ENCODE measurements at regions not wholly inside any gene's neighbourhood (a gene's known extent, or its start where the extent isn't known, plus 50 kb on each side); places are given as distances from the start of the nearest gene placed in this dataset.
"Not testable (repeated sequence)": the region's sequence is repeated elsewhere in the genome, so short reads cannot be mapped to it uniquely, and the experiment has no call there.

GRCh38 chr6:102732898-102733297, 1339.4 kb downstream of the GRIK2 start:
- ChIA-PET POLR2A (no interaction called here), CTCF (no interaction called here)
- no peak for DNase-seq (ENCODE audit: extremely low spot score)
- no peak for TF ChIP-seq SP1 (IDR thresholded peaks at IDR 0.05)
- TF ChIP-seq ZNF384 (IDR thresholded peaks at IDR 0.05): no peak
- TF ChIP-seq ARNT (IDR thresholded peaks at IDR 0.05): no peak
- TF ChIP-seq PKNOX1 (IDR thresholded peaks at IDR 0.05): 0 out of 2 replicates have a peak, but pooled peaks have one; percentile 5
- TF ChIP-seq FOXK2 (IDR thresholded peaks at IDR 0.05): no peak
- no peak for TF ChIP-seq CTBP1 (IDR thresholded peaks at IDR 0.05; ENCODE audit: borderline replicate concordance)

GRCh38 chr6:102722086-102722485, 1328.6 kb downstream of the GRIK2 start:
- POLR2A ChIA-PET; CTCF ChIA-PET; DNase-seq (ENCODE audit: extremely low spot score): not testable (repeated sequence)

- no peak for DNase-seq (ENCODE audit: extremely low spot score)
- no peak for TF ChIP-seq FOXK2 (IDR thresholded peaks at IDR 0.05)
- ChIA-PET CTCF (interaction anchor here (0.7 kb wide), 1 partner anchor 74 kb away, joined by 3 read pairs; no protein-coding TSS in a partner anchor), POLR2A (no interaction called here)
Measured at GRCh38 chr6:102717737-102718456, 1324.4 kb downstream of the GRIK2 start.

GRCh38 chr6:102717252-102717651, 1323.7 kb downstream of the GRIK2 start:
- no peak for DNase-seq (ENCODE audit: extremely low spot score)
- ChIA-PET POLR2A (no interaction called here), CTCF (interaction anchor here (0.7 kb wide), 1 partner anchor 73 kb away, joined by 3 read pairs; no protein-coding TSS in a partner anchor)
- TF ChIP-seq PKNOX1 (IDR thresholded peaks at IDR 0.05): no peak
- no peak for TF ChIP-seq ELF4 (IDR thresholded peaks at IDR 0.05)
- no peak for TF ChIP-seq TARDBP (IDR thresholded peaks at IDR 0.05)
- TF ChIP-seq BHLHE40 (IDR thresholded peaks at IDR 0.05; ENCODE audit: borderline replicate concordance): no peak
- TF ChIP-seq FOXA1 (IDR thresholded peaks at IDR 0.05): no peak
- TF ChIP-seq ARNT (IDR thresholded peaks at IDR 0.05): no peak
- TF ChIP-seq ZNF384 (IDR thresholded peaks at IDR 0.05): no peak
- no peak for TF ChIP-seq LEF1 (IDR thresholded peaks at IDR 0.05; ENCODE audit: borderline replicate concordance)
- no peak for TF ChIP-seq SP1 (IDR thresholded peaks at IDR 0.05)
- no peak for TF ChIP-seq SUZ12 (IDR thresholded peaks at IDR 0.05)
- no peak for TF ChIP-seq HDGF (IDR thresholded peaks at IDR 0.05; ENCODE audit: borderline replicate concordance)
- no peak for TF ChIP-seq NFRKB (IDR thresholded peaks at IDR 0.05)
- no peak for TF ChIP-seq FOXM1 (IDR thresholded peaks at IDR 0.05; ENCODE audit: borderline replicate concordance)
- no peak for TF ChIP-seq FOXK2 (IDR thresholded peaks at IDR 0.05)
- no peak for TF ChIP-seq L3MBTL2 (conservative IDR thresholded peaks at IDR 0.05)
- TF ChIP-seq CTBP1 (IDR thresholded peaks at IDR 0.05; ENCODE audit: borderline replicate concordance): no peak

GRCh38 chr6:102701019-102701418, 1307.5 kb downstream of the GRIK2 start:
- no peak for TF ChIP-seq FOXK2 (IDR thresholded peaks at IDR 0.05)
- TF ChIP-seq CTBP1 (IDR thresholded peaks at IDR 0.05; ENCODE audit: borderline replicate concordance): no peak
- TF ChIP-seq PKNOX1 (IDR thresholded peaks at IDR 0.05): no peak
- TF ChIP-seq ZNF384 (IDR thresholded peaks at IDR 0.05): no peak
- TF ChIP-seq LEF1 (IDR thresholded peaks at IDR 0.05; ENCODE audit: borderline replicate concordance): no peak
- TF ChIP-seq TARDBP (IDR thresholded peaks at IDR 0.05): no peak
- TF ChIP-seq ELF4 (IDR thresholded peaks at IDR 0.05): no peak
- no peak for TF ChIP-seq NFRKB (IDR thresholded peaks at IDR 0.05)
- TF ChIP-seq FOXA1 (IDR thresholded peaks at IDR 0.05): no peak
- no peak for TF ChIP-seq SP1 (IDR thresholded peaks at IDR 0.05)
- no peak for TF ChIP-seq L3MBTL2 (conservative IDR thresholded peaks at IDR 0.05)
- TF ChIP-seq SUZ12 (IDR thresholded peaks at IDR 0.05): no peak
- no peak for TF ChIP-seq ARNT (IDR thresholded peaks at IDR 0.05)
- TF ChIP-seq HDGF (IDR thresholded peaks at IDR 0.05; ENCODE audit: borderline replicate concordance): no peak
- no peak for TF ChIP-seq BHLHE40 (IDR thresholded peaks at IDR 0.05; ENCODE audit: borderline replicate concordance)
- CTCF ChIA-PET: no interaction called here
- no peak for DNase-seq (ENCODE audit: extremely low spot score)
- POLR2A ChIA-PET: no interaction called here

- POLR2A ChIA-PET: no interaction called here
- CTCF ChIA-PET: no interaction called here
- DNase-seq (ENCODE audit: extremely low spot score): no peak
- TF ChIP-seq ELF4 (IDR thresholded peaks at IDR 0.05) (no peak), PKNOX1 (IDR thresholded peaks at IDR 0.05) (no peak)
Measured at GRCh38 chr6:102686461-102686860, 1293.0 kb downstream of the GRIK2 start.

- no peak for DNase-seq (ENCODE audit: extremely low spot score)
- ChIA-PET POLR2A (no interaction called here), CTCF (no interaction called here)
- TF ChIP-seq SUZ12 (IDR thresholded peaks at IDR 0.05) (no peak), PKNOX1 (IDR thresholded peaks at IDR 0.05) (no peak), FOXM1 (IDR thresholded peaks at IDR 0.05; ENCODE audit: borderline replicate concordance) (no peak), CTBP1 (IDR thresholded peaks at IDR 0.05; ENCODE audit: borderline replicate concordance) (no peak), FOXK2 (IDR thresholded peaks at IDR 0.05) (no peak), ZNF384 (IDR thresholded peaks at IDR 0.05) (no peak), FOXA1 (IDR thresholded peaks at IDR 0.05) (no peak), L3MBTL2 (conservative IDR thresholded peaks at IDR 0.05) (no peak), HDGF (IDR thresholded peaks at IDR 0.05; ENCODE audit: borderline replicate concordance) (no peak), ARNT (IDR thresholded peaks at IDR 0.05) (no peak), LEF1 (IDR thresholded peaks at IDR 0.05; ENCODE audit: borderline replicate concordance) (no peak), ELF4 (IDR thresholded peaks at IDR 0.05) (no peak), SP1 (IDR thresholded peaks at IDR 0.05) (no peak), NFRKB (IDR thresholded peaks at IDR 0.05) (no peak), TARDBP (IDR thresholded peaks at IDR 0.05) (no peak), BHLHE40 (IDR thresholded peaks at IDR 0.05; ENCODE audit: borderline replicate concordance) (no peak)
Measured at GRCh38 chr6:102680413-102680812, 1286.9 kb downstream of the GRIK2 start.
